Stomach (tissue), 4 donors: ENCODE measurements at regions not wholly inside any gene's neighbourhood (a gene's known extent, or its start where the extent isn't known, plus 50 kb on each side); places are given as distances from the start of the nearest gene placed in this dataset.

Experiments
- POLR2A ChIP-seq, 4 donors: fragments of 450-650 bp; IDR thresholded peaks; one replicate each; pipeline ENCODE4 v1.6.1; 2016; ENCODE audit warnings: antibody characterized with exemption in 4 of 4, control low read depth in 2 of 4, mild to moderate bottlenecking in 1 of 4, moderate library complexity in 1 of 4
- POLR2AphosphoS5 ChIP-seq, 3 donors: sonication (generic); formaldehyde crosslinking; IDR thresholded peaks; one replicate each; pipeline ENCODE4 v1.6.1; 2016; ENCODE audit warnings: antibody characterized with exemption in 3 of 3

- no peak for TF ChIP-seq POLR2A (IDR thresholded peaks at IDR 0.05)
- TF ChIP-seq POLR2AphosphoS5 (IDR thresholded peaks at IDR 0.05), result no peak
Observed at GRCh38 chr5:5810461-5810860, 388.0 kb downstream of the ICE1 start.
